ENCODE measurements at regions not wholly inside any gene's neighbourhood (a gene's known extent, or its start where the extent isn't known, plus 50 kb on each side); places are given as distances from the start of the nearest gene placed in this dataset.

DNA sequence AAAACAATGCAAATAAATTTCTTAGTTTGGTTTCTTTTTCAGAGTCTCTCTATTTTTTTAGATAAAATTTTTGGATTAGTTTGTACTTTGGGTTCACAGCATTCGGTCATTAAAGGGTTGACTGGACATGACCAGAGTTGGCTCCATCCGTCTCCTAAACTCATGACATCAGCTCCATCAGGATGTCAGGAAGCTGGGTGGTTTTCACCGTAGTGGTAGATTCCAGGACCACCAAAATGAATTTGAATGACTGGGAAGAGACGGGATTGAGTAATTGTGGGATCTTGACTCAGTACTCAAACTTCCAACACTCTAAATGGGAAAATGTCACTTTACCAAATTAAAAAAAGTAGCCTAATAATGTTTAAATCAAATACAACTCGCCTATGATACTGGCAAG is 279.2 kb upstream of the DUSP10 start:
- TF ChIP-seq, protein P1, sequence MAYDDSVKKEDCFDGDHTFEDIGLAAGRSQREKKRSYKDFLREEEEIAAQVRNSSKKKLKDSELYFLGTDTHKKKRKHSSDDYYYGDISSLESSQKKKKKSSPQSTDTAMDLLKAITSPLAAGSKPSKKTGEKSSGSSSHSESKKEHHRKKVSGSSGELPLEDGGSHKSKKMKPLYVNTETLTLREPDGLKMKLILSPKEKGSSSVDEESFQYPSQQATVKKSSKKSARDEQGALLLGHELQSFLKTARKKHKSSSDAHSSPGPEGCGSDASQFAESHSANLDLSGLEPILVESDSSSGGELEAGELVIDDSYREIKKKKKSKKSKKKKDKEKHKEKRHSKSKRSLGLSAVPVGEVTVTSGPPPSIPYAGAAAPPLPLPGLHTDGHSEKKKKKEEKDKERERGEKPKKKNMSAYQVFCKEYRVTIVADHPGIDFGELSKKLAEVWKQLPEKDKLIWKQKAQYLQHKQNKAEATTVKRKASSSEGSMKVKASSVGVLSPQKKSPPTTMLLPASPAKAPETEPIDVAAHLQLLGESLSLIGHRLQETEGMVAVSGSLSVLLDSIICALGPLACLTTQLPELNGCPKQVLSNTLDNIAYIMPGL (CRISPR knock-in tag; IDR thresholded peaks at IDR 0.05): no peak
- TF ChIP-seq, protein P2, sequence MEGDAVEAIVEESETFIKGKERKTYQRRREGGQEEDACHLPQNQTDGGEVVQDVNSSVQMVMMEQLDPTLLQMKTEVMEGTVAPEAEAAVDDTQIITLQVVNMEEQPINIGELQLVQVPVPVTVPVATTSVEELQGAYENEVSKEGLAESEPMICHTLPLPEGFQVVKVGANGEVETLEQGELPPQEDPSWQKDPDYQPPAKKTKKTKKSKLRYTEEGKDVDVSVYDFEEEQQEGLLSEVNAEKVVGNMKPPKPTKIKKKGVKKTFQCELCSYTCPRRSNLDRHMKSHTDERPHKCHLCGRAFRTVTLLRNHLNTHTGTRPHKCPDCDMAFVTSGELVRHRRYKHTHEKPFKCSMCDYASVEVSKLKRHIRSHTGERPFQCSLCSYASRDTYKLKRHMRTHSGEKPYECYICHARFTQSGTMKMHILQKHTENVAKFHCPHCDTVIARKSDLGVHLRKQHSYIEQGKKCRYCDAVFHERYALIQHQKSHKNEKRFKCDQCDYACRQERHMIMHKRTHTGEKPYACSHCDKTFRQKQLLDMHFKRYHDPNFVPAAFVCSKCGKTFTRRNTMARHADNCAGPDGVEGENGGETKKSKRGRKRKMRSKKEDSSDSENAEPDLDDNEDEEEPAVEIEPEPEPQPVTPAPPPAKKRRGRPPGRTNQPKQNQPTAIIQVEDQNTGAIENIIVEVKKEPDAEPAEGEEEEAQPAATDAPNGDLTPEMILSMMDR (IDR thresholded peaks at IDR 0.05): no peak
- TF ChIP-seq, protein P3, sequence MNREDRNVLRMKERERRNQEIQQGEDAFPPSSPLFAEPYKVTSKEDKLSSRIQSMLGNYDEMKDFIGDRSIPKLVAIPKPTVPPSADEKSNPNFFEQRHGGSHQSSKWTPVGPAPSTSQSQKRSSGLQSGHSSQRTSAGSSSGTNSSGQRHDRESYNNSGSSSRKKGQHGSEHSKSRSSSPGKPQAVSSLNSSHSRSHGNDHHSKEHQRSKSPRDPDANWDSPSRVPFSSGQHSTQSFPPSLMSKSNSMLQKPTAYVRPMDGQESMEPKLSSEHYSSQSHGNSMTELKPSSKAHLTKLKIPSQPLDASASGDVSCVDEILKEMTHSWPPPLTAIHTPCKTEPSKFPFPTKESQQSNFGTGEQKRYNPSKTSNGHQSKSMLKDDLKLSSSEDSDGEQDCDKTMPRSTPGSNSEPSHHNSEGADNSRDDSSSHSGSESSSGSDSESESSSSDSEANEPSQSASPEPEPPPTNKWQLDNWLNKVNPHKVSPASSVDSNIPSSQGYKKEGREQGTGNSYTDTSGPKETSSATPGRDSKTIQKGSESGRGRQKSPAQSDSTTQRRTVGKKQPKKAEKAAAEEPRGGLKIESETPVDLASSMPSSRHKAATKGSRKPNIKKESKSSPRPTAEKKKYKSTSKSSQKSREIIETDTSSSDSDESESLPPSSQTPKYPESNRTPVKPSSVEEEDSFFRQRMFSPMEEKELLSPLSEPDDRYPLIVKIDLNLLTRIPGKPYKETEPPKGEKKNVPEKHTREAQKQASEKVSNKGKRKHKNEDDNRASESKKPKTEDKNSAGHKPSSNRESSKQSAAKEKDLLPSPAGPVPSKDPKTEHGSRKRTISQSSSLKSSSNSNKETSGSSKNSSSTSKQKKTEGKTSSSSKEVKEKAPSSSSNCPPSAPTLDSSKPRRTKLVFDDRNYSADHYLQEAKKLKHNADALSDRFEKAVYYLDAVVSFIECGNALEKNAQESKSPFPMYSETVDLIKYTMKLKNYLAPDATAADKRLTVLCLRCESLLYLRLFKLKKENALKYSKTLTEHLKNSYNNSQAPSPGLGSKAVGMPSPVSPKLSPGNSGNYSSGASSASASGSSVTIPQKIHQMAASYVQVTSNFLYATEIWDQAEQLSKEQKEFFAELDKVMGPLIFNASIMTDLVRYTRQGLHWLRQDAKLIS (CRISPR knock-in tag; IDR thresholded peaks at IDR 0.05; ENCODE audit: borderline replicate concordance): no peak
- TF ChIP-seq, protein P4, sequence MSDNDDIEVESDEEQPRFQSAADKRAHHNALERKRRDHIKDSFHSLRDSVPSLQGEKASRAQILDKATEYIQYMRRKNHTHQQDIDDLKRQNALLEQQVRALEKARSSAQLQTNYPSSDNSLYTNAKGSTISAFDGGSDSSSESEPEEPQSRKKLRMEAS (CRISPR knock-in tag; IDR thresholded peaks at IDR 0.05): no peak
- no peak for TF ChIP-seq ZNF121 (CRISPR knock-in tag; IDR thresholded peaks at IDR 0.05)
- TF ChIP-seq, protein P5, sequence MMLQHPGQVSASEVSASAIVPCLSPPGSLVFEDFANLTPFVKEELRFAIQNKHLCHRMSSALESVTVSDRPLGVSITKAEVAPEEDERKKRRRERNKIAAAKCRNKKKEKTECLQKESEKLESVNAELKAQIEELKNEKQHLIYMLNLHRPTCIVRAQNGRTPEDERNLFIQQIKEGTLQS (CRISPR knock-in tag; conservative IDR thresholded peaks at IDR 0.05): no peak
- TF ChIP-seq, protein P6, sequence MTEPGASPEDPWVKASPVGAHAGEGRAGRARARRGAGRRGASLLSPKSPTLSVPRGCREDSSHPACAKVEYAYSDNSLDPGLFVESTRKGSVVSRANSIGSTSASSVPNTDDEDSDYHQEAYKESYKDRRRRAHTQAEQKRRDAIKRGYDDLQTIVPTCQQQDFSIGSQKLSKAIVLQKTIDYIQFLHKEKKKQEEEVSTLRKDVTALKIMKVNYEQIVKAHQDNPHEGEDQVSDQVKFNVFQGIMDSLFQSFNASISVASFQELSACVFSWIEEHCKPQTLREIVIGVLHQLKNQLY (CRISPR knock-in tag; IDR thresholded peaks at IDR 0.05): no peak

Measured in WTC11 (cell line).